ENCODE measurements at regions not wholly inside any gene's neighbourhood (a gene's known extent, or its start where the extent isn't known, plus 50 kb on each side); places are given as distances from the start of the nearest gene placed in this dataset.

- DNase-seq (ENCODE audit: low read depth, low spot score) = no peak
- no peak overlapping the region for H3K4me3 Mint-ChIP-seq
- no peak for TF ChIP-seq CTCF (conservative IDR thresholded peaks at IDR 0.05)
- peaks cover 8% of the 10 kb centered on the region for H3K9me3 Mint-ChIP-seq
- H3K4me1 Mint-ChIP-seq = no peaks in the 10 kb centered on the region
- H3K27ac Mint-ChIP-seq (ENCODE audit: unreplicated experiment) = no peak overlapping the region
- H3K36me3 Mint-ChIP-seq (ENCODE audit: low read depth) = no peaks in the 10 kb centered on the region
- H3K27me3 Mint-ChIP-seq (ENCODE audit: low read depth) = no peaks in the 10 kb centered on the region
These were observed 494.9 kb downstream of the PSAT1 start for GRCh38 chr9:78791779-78792178.

DNA sequence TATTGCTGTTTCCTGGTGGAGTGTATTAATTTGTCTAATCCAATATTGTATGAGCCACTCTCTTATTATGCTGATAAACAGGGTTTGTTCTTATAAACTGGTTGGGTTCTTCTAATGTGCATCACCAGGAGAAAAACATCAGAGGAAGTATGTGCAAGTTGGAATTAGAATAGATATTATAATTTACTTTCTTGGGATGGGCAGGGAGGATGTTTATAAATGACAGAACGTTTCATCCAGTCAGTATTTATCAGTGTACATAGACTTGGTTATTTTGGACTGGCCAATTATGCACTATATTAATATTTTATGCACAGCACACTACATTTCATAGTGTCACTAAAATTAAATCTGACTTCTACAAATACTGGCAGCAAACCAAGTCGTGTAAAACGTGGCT, 495.8 kb downstream of the PSAT1 start:
- no peak overlapping the region for H3K27ac Mint-ChIP-seq (ENCODE audit: unreplicated experiment)
- H3K4me3 Mint-ChIP-seq = no peak overlapping the region
- H3K36me3 Mint-ChIP-seq (ENCODE audit: low read depth) = no peaks in the 10 kb centered on the region
- no peaks in the 10 kb centered on the region for H3K27me3 Mint-ChIP-seq (ENCODE audit: low read depth)
- peaks cover 8% of the 10 kb centered on the region for H3K9me3 Mint-ChIP-seq
- H3K4me1 Mint-ChIP-seq = no peaks in the 10 kb centered on the region
- no peak for DNase-seq (ENCODE audit: low read depth, low spot score)
- TF ChIP-seq CTCF (conservative IDR thresholded peaks at IDR 0.05) = no peak

GRCh38 chr9:78805771-78806170, 508.8 kb downstream of the PSAT1 start:
- no peak for TF ChIP-seq CTCF (conservative IDR thresholded peaks at IDR 0.05)
- H3K9me3 Mint-ChIP-seq = peaks cover 3% of the 10 kb centered on the region
- DNase-seq (ENCODE audit: low read depth, low spot score) = no peak
- H3K36me3 Mint-ChIP-seq (ENCODE audit: low read depth) = no peaks in the 10 kb centered on the region
- no peak overlapping the region for H3K4me3 Mint-ChIP-seq
- H3K4me1 Mint-ChIP-seq = peaks cover 19% of the 10 kb centered on the region
- no peak overlapping the region for H3K27ac Mint-ChIP-seq (ENCODE audit: unreplicated experiment)
- H3K27me3 Mint-ChIP-seq (ENCODE audit: low read depth) = no peaks in the 10 kb centered on the region

- Mint-ChIP-seq H3K27me3 (ENCODE audit: low read depth) (no peaks in the 10 kb centered on the region), H3K4me1 (peaks cover 22% of the 10 kb centered on the region), H3K4me3 (no peak overlapping the region), H3K27ac (ENCODE audit: unreplicated experiment) (no peak overlapping the region), H3K9me3 (peaks cover 3% of the 10 kb centered on the region), H3K36me3 (ENCODE audit: low read depth) (no peaks in the 10 kb centered on the region)
- DNase-seq (ENCODE audit: low read depth, low spot score) = no peak
- no peak for TF ChIP-seq CTCF (conservative IDR thresholded peaks at IDR 0.05)
These were observed 509.7 kb downstream of the PSAT1 start for GRCh38 chr9:78806492-78807160.

GRCh38 chr9:78807286-78807685, 510.4 kb downstream of the PSAT1 start:
- peaks cover 28% of the 10 kb centered on the region for H3K4me1 Mint-ChIP-seq
- DNase-seq (ENCODE audit: low read depth, low spot score) = no peak
- no peak overlapping the region for H3K27ac Mint-ChIP-seq (ENCODE audit: unreplicated experiment)
- no peaks in the 10 kb centered on the region for H3K27me3 Mint-ChIP-seq (ENCODE audit: low read depth)
- no peaks in the 10 kb centered on the region for H3K36me3 Mint-ChIP-seq (ENCODE audit: low read depth)
- TF ChIP-seq CTCF (conservative IDR thresholded peaks at IDR 0.05) = no peak
- H3K4me3 Mint-ChIP-seq = no peak overlapping the region
- H3K9me3 Mint-ChIP-seq = peaks cover 3% of the 10 kb centered on the region

Data from neural crest cell (in vitro differentiated cells).